GM12872 (cell line): ENCODE measurements at regions not wholly inside any gene's neighbourhood (a gene's known extent, or its start where the extent isn't known, plus 50 kb on each side); places are given as distances from the start of the nearest gene placed in this dataset.

Source experiments
- TF ChIP-seq, protein P1 (sequence below): IDR thresholded peaks from 3 replicates; pipeline ENCODE4 v1.5.1; 2011; ENCODE audit warnings: low read depth, mild to moderate bottlenecking, low read length, moderate library complexity; ENCODE audit not compliant: insufficient read depth

DNA sequence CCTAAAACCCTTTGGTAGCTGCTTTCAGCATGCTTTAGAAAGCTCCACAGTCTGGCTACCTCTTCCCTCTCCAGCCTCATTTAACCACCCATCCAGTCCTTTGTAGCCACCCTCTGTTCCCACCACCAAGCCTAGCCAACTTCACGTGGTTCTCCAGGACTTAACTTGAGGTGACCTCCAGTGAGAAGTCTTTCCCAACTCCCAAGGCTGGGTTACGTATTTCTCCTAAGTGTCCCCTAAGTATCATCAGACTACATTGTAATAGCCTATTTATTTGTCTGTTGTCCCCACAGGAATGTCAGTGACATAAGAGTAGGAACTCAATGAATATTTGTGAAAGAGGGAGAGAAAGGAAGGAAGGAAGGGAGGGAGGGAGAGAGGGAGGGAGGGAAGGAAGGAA lies 431.9 kb upstream of the JARID2 start:
- TF ChIP-seq, protein P1, sequence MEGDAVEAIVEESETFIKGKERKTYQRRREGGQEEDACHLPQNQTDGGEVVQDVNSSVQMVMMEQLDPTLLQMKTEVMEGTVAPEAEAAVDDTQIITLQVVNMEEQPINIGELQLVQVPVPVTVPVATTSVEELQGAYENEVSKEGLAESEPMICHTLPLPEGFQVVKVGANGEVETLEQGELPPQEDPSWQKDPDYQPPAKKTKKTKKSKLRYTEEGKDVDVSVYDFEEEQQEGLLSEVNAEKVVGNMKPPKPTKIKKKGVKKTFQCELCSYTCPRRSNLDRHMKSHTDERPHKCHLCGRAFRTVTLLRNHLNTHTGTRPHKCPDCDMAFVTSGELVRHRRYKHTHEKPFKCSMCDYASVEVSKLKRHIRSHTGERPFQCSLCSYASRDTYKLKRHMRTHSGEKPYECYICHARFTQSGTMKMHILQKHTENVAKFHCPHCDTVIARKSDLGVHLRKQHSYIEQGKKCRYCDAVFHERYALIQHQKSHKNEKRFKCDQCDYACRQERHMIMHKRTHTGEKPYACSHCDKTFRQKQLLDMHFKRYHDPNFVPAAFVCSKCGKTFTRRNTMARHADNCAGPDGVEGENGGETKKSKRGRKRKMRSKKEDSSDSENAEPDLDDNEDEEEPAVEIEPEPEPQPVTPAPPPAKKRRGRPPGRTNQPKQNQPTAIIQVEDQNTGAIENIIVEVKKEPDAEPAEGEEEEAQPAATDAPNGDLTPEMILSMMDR, result no peak

DNA sequence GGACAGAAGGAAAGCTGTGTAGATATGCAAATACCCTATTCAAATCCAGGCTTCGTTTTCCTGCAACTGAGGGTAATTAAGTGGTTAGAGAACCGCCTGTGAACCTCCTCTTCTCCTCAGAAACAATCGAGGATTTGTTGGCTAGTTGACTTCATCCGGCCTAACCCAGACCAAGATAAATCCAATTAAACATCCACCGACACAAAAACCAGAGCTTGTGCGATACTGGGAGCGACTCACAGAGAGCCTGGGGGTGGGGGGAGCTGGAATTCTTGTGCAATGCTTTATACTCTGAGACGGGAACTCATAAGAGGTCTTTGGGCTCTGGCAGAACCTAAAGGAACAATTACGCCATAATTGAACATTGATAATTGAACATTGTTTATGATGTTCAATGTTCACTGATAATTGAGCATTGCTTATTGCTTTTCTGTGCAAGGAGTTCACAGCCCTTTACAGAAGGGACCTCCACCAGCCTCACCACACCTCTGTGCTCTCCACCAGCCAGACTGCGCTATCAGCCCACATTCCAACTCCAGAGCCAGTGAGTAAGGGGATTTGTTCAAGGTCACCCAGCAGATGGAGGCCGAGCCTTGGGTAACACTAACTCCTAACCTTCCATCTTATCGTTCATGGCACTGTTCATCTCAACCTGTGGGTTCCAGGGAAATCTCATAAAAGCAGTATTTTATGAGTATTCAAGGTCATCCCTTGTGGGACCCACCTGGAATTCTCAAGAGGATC lies 429.6 kb upstream of the JARID2 start:
- TF ChIP-seq, protein P1, result no peak

DNA sequence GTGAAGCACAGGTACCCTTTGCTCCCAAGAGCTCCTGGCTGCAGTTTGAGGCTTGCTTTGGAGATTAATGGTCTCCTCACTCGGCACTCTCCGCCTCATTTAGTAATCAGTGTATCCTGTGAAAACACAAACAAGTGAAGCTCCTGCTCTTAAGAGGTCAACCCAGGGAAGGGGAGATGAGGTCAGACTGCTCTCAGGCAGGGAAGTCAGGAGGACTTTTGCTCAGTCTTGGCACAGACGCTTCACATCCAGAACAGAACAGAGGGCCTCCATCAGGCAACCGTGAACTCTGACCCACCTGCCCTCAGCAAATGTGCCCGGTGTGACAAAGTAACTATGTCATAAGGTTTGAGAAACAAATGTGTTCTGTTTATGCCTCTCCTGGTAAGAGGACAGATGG lies 428.8 kb upstream of the JARID2 start:
- TF ChIP-seq, protein P1, result no peak

DNA sequence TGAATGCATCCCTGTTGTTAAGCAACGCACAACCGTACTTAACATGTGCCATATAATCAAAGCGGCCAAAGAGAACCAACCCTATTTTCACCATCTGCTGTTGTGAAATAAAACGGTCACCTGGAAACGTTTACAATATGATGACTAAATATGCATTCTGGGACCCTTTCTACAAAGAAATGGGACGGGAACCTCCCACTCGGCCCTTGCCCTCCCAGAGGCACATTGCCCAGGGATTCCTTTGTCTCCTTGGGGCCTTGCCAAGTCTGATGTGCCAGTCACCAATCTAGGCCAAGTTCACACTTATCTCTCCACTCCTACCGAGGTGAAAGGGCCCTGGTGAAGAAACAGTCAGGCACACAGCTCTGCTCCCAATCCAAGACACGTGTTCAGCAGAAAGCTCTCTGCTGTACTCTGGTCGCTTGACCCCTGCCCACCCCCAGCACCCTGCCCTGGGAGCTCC lies 427.4 kb upstream of the JARID2 start:
- TF ChIP-seq, protein P1, result no peak

DNA sequence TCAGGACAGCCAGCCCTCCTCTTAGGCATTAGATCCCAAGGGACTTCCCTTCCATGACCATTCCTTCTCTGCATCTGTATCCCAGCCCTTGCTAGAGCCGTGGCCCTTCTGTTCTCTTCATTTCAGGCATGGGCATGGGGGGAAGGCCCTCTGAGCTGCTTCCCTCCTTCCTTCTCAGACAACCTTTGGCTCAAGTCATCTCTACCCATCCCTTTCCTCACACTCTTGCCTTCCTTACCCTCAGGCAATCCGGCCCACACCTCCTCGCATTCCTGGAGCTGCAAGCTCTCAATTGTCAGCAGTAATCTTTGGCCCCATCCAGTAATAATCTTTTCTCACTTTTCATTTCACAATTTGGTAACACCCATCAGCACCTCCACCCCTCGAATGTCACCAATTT lies 426.9 kb upstream of the JARID2 start:
- TF ChIP-seq, protein P1, result no peak

DNA sequence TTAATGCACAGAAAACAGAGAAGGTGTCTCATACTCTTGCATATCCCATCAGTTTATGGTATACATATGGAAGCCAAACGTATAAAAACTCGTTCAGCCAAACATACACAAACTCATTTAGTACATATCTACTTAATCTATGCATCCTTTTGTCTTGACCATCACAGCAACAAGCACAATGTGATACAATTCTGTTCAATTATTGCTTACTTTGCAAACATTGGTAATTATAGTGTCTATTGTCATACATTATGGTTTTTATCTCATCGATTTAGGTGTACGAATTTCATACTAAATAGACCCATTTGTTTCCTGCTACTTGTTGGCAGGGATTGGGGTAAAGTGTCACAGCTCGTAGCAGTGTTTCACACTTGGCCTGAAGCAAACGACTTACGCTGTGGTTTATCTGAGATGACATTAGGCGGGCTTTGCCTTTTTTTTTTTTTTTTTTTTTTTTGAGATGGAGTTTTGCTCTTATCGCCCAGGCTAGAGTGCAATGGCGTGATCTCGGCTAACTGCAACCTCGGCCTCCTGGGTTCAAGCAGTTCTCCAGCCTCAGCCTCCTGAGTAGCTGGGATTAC lies 425.9 kb upstream of the JARID2 start:
- TF ChIP-seq, protein P1, result no peak

DNA sequence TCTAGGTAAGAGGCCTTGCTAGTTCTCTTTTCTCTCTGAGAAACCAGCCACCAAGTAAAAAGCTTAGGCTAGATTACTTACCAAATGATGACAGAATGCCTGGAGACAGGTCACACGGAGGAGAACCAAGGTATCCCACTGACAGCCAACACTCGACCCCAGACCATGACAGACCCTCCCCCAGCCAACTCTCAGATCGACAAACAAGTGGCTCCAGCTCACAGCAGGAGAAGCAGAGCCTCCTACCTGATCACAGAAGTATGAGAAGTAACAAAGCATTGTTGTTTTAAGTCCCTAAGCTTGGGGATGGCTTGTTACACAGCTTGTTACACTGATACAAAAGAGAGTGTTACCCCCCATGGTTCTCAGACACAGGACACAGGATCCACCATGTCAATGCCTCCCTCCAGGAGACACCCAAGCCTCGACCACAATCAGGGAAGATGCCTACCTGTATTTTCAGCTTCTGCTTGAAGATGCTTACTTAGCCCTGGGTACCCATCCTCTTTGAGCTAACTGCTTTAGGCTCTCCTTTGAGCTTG lies 423.8 kb upstream of the JARID2 start:
- TF ChIP-seq, protein P1, result no peak
